ENCODE measurements at regions not wholly inside any gene's neighbourhood (a gene's known extent, or its start where the extent isn't known, plus 50 kb on each side); places are given as distances from the start of the nearest gene placed in this dataset.
"Not testable (repeated sequence)": the region's sequence is repeated elsewhere in the genome, so short reads cannot be mapped to it uniquely, and the experiment has no call there.

- Histone ChIP-seq H3K36me3 (ENCODE audit: low read length) (no peaks in the 10 kb centered on the region), H3K9me3 (ENCODE audit: insufficient read depth, low read length) (no peaks in the 10 kb centered on the region), H3K27me3 (ENCODE audit: low read length) (no peaks in the 10 kb centered on the region), H4K20me1 (ENCODE audit: low read depth, low read length) (no peaks in the 10 kb centered on the region), H3K27ac (ENCODE audit: low read depth, low read length) (no peak overlapping the region), H3K9ac (ENCODE audit: low read length) (no peak overlapping the region), H3K4me3 (ENCODE audit: insufficient read depth, low read length, poor library complexity, severe bottlenecking) (no peak overlapping the region), H3K4me2 (ENCODE audit: low read depth, low read length, poor library complexity, severe bottlenecking) (no peak overlapping the region), H3F3A (ENCODE audit: insufficient read depth) (no peaks in the 10 kb centered on the region), H2AFZ (ENCODE audit: low read depth, low read length, severe bottlenecking) (no peak overlapping the region), H3K79me2 (ENCODE audit: insufficient read depth, low read length) (no peaks in the 10 kb centered on the region), H3K9me2 (replicated peaks; ENCODE audit: insufficient read depth, low read length) (no peaks in the 10 kb centered on the region)
- TF ChIP-seq EZH2phosphoT487 (conservative IDR thresholded peaks at IDR 0.05; ENCODE audit: low read length): no peak
- TF ChIP-seq CTCF (IDR thresholded peaks at IDR 0.05; ENCODE audit: insufficient read depth, low read length, poor library complexity, severe bottlenecking): no peak
These were observed 201.7 kb downstream of the NPIPB11 start for GRCh38 chr16:29204806-29205135.

DNA sequence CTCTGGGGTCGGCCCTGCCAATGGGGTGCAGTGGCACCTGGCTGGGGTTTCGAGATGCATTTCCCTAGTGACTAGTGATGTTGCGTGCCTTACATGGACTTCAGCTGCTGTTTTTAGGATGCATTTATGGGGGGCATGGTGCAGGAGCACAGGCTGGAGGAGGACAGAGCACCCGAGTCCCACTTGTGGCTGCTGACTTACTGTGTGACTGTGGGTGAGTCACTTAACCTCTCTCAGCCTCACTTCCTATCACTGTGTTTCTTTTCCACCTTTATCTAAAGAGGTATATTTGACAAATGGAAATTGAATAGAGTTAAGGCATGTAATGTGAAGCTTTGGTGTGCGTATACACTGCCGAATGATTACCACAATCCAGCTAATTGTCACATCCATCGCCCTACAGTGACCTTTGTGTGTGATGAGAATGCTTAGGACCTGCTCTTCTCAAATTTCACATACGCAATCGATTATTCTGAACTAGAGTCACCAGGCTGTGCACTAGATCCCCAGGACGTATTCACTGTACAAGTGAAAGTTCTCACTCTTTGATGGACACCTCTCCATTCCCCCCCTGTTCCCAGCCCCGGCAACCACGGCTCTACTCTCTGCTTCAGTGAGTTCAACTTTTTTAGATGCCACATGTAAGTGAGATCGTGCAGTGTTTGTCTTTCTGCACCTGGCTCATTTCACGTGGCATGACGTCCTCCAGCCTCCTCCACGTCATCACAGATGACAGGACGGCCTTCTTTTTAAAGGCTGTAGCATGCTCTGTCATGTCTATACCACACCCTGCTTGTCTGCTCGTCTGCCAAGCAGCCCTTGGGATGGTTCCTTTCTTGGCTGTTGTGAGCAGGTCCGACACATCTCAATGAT, 202.3 kb downstream of the NPIPB11 start:
- H4K20me1 ChIP-seq (ENCODE audit: low read depth, low read length); H3K27ac ChIP-seq (ENCODE audit: low read depth, low read length); H3K4me3 ChIP-seq (ENCODE audit: insufficient read depth, low read length, poor library complexity, severe bottlenecking); H3K27me3 ChIP-seq (ENCODE audit: low read length); H2AFZ ChIP-seq (ENCODE audit: low read depth, low read length, severe bottlenecking); H3K79me2 ChIP-seq (ENCODE audit: insufficient read depth, low read length); H3K9ac ChIP-seq (ENCODE audit: low read length); H3K4me2 ChIP-seq (ENCODE audit: low read depth, low read length, poor library complexity, severe bottlenecking); H3K36me3 ChIP-seq (ENCODE audit: low read length); H3K9me3 ChIP-seq (ENCODE audit: insufficient read depth, low read length); H3F3A ChIP-seq (ENCODE audit: insufficient read depth); H3K9me2 ChIP-seq (replicated peaks; ENCODE audit: insufficient read depth, low read length): not testable (repeated sequence)

DNA sequence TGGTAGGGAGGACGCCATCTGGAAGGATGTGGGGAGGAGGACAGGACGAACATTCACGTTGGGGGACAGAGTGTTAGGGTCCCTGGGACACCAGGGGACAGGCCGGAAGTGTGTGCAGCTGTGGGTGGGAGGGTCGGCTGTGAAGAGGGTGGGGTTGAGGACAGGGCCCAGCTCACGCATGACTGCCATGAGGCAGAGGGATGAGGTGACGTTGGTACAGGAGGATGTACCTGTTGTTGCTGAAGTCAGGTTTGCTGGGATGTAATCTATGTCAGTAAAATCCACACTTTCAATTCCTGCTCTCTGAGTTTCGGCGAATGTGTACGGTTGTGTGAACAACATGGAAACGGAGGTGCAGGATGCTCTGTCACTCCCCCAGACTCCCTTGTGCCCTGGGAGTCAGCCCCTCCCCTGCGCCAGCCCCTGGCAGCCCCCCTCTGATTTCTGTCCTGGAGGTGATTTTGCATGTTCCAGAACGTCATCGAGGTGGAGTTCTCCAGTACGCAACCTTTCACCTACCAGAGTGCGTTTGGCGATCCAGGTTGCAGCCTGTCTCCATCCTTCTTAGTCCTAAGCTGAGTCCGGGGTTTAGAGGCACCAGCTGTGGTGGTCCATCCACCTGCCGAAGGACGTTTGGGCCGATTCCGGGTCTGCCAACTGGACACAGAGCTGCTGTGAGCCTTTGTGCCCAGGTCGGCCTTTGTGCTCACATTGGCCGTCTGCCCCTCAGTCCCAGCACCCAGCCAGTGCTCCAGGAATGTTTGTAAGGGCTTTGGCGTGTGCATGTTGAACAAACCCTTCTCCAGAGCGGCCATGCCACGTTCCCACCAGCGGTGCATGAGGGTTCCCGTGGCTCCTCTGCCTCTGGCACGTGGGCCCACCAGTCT, 203.2 kb downstream of the NPIPB11 start:
- not testable (repeated sequence) for H2AFZ ChIP-seq (ENCODE audit: low read depth, low read length, severe bottlenecking); H3K36me3 ChIP-seq (ENCODE audit: low read length); H3K9ac ChIP-seq (ENCODE audit: low read length); H3K4me3 ChIP-seq (ENCODE audit: insufficient read depth, low read length, poor library complexity, severe bottlenecking); H3K27ac ChIP-seq (ENCODE audit: low read depth, low read length); H3K9me2 ChIP-seq (replicated peaks; ENCODE audit: insufficient read depth, low read length); H3K79me2 ChIP-seq (ENCODE audit: insufficient read depth, low read length); H3K27me3 ChIP-seq (ENCODE audit: low read length); H4K20me1 ChIP-seq (ENCODE audit: low read depth, low read length); H3F3A ChIP-seq (ENCODE audit: insufficient read depth); H3K9me3 ChIP-seq (ENCODE audit: insufficient read depth, low read length); H3K4me2 ChIP-seq (ENCODE audit: low read depth, low read length, poor library complexity, severe bottlenecking)

DNA sequence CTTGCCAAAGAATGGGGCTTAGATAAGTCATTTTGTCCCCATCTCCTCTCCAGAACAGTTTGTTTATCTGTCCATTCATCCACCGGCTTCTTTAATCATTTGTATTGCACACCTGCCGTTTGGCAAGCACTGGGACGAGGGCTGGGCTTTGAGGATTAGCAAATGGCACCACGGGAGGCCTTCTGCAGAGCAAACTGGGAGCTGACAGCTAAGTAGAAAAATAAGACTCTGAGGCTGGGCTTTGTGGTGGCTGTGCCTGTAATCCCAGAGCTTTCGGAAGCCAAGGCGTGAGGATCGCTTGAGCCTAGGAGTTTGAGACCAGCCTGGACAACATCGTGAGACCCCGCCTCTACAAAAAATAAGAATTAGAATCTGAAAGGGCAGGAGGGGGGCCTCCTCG, 203.9 kb downstream of the NPIPB11 start:
- H3K79me2 ChIP-seq (ENCODE audit: insufficient read depth, low read length); H2AFZ ChIP-seq (ENCODE audit: low read depth, low read length, severe bottlenecking); H3K9me3 ChIP-seq (ENCODE audit: insufficient read depth, low read length); H3K27ac ChIP-seq (ENCODE audit: low read depth, low read length); H4K20me1 ChIP-seq (ENCODE audit: low read depth, low read length); H3K9me2 ChIP-seq (replicated peaks; ENCODE audit: insufficient read depth, low read length); H3K36me3 ChIP-seq (ENCODE audit: low read length); H3K27me3 ChIP-seq (ENCODE audit: low read length); H3K4me2 ChIP-seq (ENCODE audit: low read depth, low read length, poor library complexity, severe bottlenecking); H3F3A ChIP-seq (ENCODE audit: insufficient read depth); H3K4me3 ChIP-seq (ENCODE audit: insufficient read depth, low read length, poor library complexity, severe bottlenecking); H3K9ac ChIP-seq (ENCODE audit: low read length): not testable (repeated sequence)

DNA sequence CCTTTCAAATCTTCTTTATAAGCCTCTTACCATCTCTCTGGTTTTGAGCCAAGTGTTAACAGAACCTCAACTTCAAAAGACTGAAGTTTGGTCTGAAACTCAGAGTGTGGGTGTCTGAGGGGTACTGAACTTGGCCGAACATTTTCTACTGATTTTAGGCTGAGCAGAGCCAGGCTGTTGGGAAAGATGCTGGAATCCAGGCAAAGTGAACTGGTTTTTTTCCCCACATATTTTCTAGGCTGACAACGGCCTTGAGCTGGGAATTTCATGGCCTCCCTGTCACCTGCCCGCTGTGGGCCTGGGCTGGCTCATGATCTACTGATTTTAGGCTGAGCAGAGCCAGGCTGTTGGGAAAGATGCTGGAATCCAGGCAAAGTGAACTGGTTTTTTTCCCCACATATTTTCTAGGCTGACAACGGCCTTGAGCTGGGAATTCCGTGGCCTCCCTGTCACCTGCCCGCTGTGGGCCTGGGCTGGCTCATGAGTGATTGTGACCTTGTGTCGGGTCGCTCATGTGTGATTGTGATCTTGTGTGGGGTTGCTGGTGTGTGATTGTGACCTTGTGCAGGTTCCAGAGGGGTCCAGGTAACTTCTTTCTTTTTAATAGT, 204.4 kb downstream of the NPIPB11 start:
- H3K4me3 ChIP-seq (ENCODE audit: insufficient read depth, low read length, poor library complexity, severe bottlenecking); H4K20me1 ChIP-seq (ENCODE audit: low read depth, low read length); H3K27ac ChIP-seq (ENCODE audit: low read depth, low read length); H3F3A ChIP-seq (ENCODE audit: insufficient read depth); H3K4me2 ChIP-seq (ENCODE audit: low read depth, low read length, poor library complexity, severe bottlenecking); H3K9me3 ChIP-seq (ENCODE audit: insufficient read depth, low read length); H3K9ac ChIP-seq (ENCODE audit: low read length); H2AFZ ChIP-seq (ENCODE audit: low read depth, low read length, severe bottlenecking); H3K36me3 ChIP-seq (ENCODE audit: low read length); H3K27me3 ChIP-seq (ENCODE audit: low read length); H3K79me2 ChIP-seq (ENCODE audit: insufficient read depth, low read length); H3K9me2 ChIP-seq (replicated peaks; ENCODE audit: insufficient read depth, low read length): not testable (repeated sequence)

GRCh38 chr16:29201296-29202024, 205.1 kb downstream of the NPIPB11 start:
- not testable (repeated sequence) for H2AFZ ChIP-seq (ENCODE audit: low read depth, low read length, severe bottlenecking); H3K4me3 ChIP-seq (ENCODE audit: insufficient read depth, low read length, poor library complexity, severe bottlenecking); H3K36me3 ChIP-seq (ENCODE audit: low read length); H4K20me1 ChIP-seq (ENCODE audit: low read depth, low read length); H3K9ac ChIP-seq (ENCODE audit: low read length); H3K79me2 ChIP-seq (ENCODE audit: insufficient read depth, low read length); H3K27me3 ChIP-seq (ENCODE audit: low read length); H3F3A ChIP-seq (ENCODE audit: insufficient read depth); H3K9me2 ChIP-seq (replicated peaks; ENCODE audit: insufficient read depth, low read length); H3K4me2 ChIP-seq (ENCODE audit: low read depth, low read length, poor library complexity, severe bottlenecking); H3K9me3 ChIP-seq (ENCODE audit: insufficient read depth, low read length); H3K27ac ChIP-seq (ENCODE audit: low read depth, low read length)
